Lower leg skin (tissue), 4 donors: ENCODE measurements at regions not wholly inside any gene's neighbourhood (a gene's known extent, or its start where the extent isn't known, plus 50 kb on each side); places are given as distances from the start of the nearest gene placed in this dataset.

Experiments
- DNase-seq, 2 donors: peaks; one replicate each; pipeline ENCODE4 v3.0.0-alpha.2; 2019; ENCODE audit warnings: low spot score in 2 of 2
- H3K4me3 ChIP-seq: fragments of 200-600 bp; sonication (generic); 2 replicates; pipeline ENCODE4 v1.5.1; 2017; ENCODE audit warnings: mild to moderate bottlenecking, low read depth; ENCODE audit not compliant: poor library complexity, severe bottlenecking
- POLR2A ChIP-seq, 2 donors: fragments of 450-650 bp; IDR thresholded peaks; one replicate each; pipeline ENCODE4 v1.6.1; 2016 to 2017; ENCODE audit warnings: antibody characterized with exemption in 2 of 2, mild to moderate bottlenecking in 1 of 2, moderate library complexity in 1 of 2
- WGBS, 2 donors: methylation state at CpG; one replicate each; pipeline ENCODE4 v1.1.5; 2018; 5-methylcytosine and 5-hydroxymethylcytosine counted together
- intact Hi-C: fragments of 100-400 bp; cut with DNase I; formaldehyde crosslinking; loops from one replicate; pipeline ENCODE4 v1.15.0; 2023; ENCODE audit warnings: low total_unique reads
- TF ChIP-seq, protein P1 (sequence below), 3 donors: fragments of 450-650 bp; IDR thresholded peaks; one replicate each; pipeline ENCODE4 v1.5.1; 2016; ENCODE audit warnings: antibody characterized with exemption in 3 of 3, mild to moderate bottlenecking in 3 of 3, moderate library complexity in 2 of 3

DNA sequence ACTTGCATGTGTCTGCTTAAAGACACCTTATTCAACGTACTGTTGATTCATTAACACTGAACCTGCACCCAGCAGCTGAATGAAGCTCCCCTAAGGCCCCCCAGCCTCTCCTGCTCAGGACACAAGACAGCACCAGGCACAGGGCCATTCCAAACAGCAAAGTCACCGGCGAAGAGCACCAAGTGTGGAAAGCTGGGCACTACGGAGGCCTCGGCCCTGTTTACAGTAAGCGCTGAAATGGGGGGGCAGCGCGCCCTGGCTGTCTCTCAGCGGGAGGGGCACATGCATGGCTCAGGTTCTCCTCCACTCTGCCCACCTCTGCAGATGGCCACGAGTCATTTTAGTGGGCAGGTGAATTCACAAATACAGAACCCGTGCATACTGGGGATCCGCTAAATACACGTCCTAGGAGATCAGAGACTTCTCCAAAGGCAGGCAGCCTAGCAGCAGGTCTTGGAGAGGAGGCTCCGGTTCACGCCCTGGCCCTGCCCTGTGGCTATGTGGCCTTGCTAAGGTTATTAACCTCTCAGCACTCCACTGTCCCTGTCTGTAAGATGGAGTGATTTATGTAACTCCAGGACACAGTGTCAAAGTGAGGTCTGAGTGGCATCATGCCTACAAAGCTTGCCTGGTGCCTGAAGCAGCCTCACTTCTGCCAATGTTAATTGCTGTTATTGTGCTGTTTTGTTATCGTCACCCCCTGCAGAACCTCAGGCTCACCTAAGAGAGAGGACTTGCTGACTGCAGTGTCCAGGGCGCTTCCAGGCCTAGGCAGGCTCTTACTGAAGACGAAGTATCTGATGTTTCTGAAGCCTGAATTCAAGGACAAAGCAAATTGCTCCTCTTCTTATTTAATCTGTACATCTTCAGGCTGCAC, 207.4 kb upstream of the SOX1 start:
- TF ChIP-seq, protein P1, sequence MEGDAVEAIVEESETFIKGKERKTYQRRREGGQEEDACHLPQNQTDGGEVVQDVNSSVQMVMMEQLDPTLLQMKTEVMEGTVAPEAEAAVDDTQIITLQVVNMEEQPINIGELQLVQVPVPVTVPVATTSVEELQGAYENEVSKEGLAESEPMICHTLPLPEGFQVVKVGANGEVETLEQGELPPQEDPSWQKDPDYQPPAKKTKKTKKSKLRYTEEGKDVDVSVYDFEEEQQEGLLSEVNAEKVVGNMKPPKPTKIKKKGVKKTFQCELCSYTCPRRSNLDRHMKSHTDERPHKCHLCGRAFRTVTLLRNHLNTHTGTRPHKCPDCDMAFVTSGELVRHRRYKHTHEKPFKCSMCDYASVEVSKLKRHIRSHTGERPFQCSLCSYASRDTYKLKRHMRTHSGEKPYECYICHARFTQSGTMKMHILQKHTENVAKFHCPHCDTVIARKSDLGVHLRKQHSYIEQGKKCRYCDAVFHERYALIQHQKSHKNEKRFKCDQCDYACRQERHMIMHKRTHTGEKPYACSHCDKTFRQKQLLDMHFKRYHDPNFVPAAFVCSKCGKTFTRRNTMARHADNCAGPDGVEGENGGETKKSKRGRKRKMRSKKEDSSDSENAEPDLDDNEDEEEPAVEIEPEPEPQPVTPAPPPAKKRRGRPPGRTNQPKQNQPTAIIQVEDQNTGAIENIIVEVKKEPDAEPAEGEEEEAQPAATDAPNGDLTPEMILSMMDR (IDR thresholded peaks at IDR 0.05) = no peak
- TF ChIP-seq POLR2A (IDR thresholded peaks at IDR 0.05) = no peak
- intact Hi-C loops = no loop called here
- 73% methylated on average over 18 of the region's 18 CpGs for WGBS, 2 donors
- H3K4me3 ChIP-seq = no peak overlapping the region
- DNase-seq = peak in 1 of 2 donors; percentile 75

DNA sequence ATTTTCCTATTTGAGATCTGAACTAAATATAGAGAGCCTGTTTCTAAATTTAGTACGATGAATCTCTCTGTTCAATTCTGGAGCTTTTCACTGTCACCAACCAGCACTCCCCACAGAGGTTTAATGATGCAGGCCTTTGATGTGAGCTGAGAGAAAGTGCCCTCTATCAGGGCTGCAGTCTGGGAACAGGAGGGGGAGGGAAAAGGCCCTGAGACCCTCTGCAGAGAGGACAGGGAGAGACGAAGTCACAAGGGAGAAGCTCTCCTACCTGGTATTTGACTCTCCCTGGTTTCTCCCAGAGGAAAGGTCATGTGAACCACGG, 206.8 kb upstream of the SOX1 start:
- no peak for DNase-seq
- H3K4me3 ChIP-seq = no peak overlapping the region
- WGBS, 2 donors = 65 to 70% methylated on average over 3 of the region's 3 CpGs
- intact Hi-C loops = no loop called here
- TF ChIP-seq, protein P1 (IDR thresholded peaks at IDR 0.05) = no peak
- TF ChIP-seq POLR2A (IDR thresholded peaks at IDR 0.05) = no peak

DNA sequence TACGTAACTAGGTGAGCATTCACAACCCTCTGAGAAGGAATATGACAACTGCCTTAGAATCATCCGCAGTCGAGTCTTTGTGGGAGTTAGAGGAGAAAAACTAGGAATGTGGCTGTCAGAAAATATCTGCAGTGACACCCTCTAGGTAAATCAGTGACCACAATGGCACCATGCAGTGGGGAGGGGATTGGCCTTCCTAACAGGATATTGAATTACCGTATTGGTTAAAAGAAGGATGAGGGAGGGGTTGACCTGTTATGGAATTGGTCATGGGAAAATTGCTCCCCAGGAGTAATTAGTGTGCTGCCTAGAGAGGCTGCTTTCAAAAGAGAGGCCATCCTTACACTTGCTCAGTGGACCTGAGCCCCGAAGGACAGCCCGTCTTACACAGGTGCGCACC, 205.6 kb upstream of the SOX1 start:
- no peak for DNase-seq
- no peak overlapping the region for H3K4me3 ChIP-seq
- TF ChIP-seq POLR2A (IDR thresholded peaks at IDR 0.05) = no peak
- TF ChIP-seq, protein P1 (IDR thresholded peaks at IDR 0.05) = no peak
- intact Hi-C loops = no loop called here
- WGBS, 2 donors = 92 to 93% methylated on average over 7 of the region's 7 CpGs

DNA sequence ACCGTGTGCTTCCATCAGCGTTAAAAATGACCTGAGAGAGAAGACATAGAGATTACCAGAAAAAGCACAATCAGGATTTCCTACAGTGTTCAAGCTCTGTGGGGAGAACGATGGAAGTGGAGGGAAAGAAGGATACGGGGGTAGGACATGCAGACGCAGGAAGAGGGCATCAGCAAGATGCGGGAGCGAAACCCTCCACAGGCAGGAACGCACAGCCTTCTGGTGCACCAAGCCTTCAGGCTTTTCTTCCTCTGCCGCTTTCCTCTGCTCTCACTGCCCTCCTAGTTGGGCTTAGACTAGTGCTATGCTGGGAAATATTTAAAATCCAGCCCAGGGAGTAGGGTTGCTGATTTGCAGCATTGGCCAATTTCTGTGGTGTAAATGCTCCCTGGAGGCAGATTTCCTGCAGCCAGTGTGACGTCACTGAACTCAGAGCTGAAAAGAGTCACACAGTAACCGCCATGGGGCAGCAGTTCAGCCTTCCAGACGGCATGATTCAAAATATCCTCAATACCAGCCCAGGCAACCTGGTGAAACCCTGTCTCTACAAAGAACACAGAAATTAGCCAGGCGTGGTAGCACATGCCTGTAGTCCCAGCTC, 205.1 kb upstream of the SOX1 start:
- 84 to 88% methylated on average over 13 of the region's 13 CpGs for WGBS, 2 donors
- TF ChIP-seq POLR2A (IDR thresholded peaks at IDR 0.05) = no peak
- TF ChIP-seq, protein P1 (IDR thresholded peaks at IDR 0.05) = no peak
- DNase-seq = no peak
- intact Hi-C loops = no loop called here
- no peak overlapping the region for H3K4me3 ChIP-seq

DNA sequence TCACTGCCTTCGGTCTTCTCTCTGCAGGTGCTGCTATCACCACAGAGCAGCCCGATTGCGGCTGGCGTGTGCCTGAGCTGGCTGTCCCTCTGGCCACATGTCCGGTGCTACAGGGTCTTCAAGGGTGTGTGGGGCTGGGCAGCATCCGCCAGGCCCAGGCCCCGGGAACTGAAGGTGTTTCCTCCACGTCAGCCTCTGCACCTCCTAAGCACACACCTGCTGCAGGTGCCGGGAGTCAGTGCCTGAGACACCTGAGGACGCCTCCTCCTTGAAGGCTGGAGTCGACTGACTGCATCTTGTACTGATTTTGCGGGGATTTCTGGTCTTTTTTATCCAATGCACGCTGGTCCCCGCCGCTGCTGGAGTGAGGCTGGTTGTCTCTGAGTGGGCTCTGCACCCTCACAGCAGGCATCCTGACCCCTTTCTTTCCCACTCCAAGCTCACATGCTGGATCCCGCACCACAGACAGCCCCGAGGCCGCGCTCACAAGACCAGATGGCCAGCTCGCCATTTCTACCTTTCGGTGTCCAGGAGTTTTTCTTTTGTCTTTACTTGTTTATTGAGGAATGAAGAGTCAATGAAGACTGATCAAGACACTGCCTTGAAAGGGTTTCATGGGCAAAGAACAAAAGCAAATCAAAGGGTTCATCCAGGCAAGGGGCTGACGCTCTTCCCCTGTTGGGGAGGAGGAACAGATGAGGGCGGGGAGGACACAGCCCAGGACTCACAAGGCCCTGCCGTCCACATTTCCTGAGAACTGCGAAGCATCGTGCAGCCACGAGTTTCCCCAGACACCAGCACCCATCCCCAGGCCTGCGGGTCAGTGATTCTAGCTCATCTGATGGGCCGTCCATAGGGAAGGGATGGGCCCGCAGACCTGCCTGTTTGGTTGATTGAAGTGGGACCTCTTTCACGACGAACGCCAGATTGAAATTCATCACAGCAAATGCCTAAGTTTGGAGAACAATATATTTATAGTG, 203.8 kb upstream of the SOX1 start:
- DNase-seq = peak in 1 of 2 donors; percentile 63
- intact Hi-C loops = no loop called here
- TF ChIP-seq POLR2A (IDR thresholded peaks at IDR 0.05) = no peak
- TF ChIP-seq, protein P1 (IDR thresholded peaks at IDR 0.05) = no peak

More for the DNA sequence above, 203.8 kb upstream of the SOX1 start:
- H3K4me3 ChIP-seq = no peak overlapping the region
- WGBS, 2 donors = 84 to 86% methylated on average over 33 of the region's 33 CpGs
